ENCODE measurements at regions not wholly inside any gene's neighbourhood (a gene's known extent, or its start where the extent isn't known, plus 50 kb on each side); places are given as distances from the start of the nearest gene placed in this dataset.
"Not testable (repeated sequence)": the region's sequence is repeated elsewhere in the genome, so short reads cannot be mapped to it uniquely, and the experiment has no call there.

- no peak for DNase-seq
Measured at GRCh38 chr10:4249841-4250586, 465.0 kb upstream of the KLF6 start.

- DNase-seq, result no peak
Measured at GRCh38 chr10:4247379-4247778, 462.4 kb upstream of the KLF6 start.

- DNase-seq, result no peak
Measured at GRCh38 chr10:4246881-4247358, 461.9 kb upstream of the KLF6 start.

- DNase-seq, result no peak
Measured at GRCh38 chr10:4243651-4244050, 458.6 kb upstream of the KLF6 start.

GRCh38 chr10:4243169-4243568 lies 458.2 kb upstream of the KLF6 start:
- no peak for DNase-seq

GRCh38 chr10:4242561-4243035 lies 457.6 kb upstream of the KLF6 start:
- DNase-seq, result no peak

GRCh38 chr10:4241724-4242345 lies 456.8 kb upstream of the KLF6 start:
- DNase-seq, result no peak

- DNase-seq, result no peak
Measured at GRCh38 chr10:4240608-4241197, 455.7 kb upstream of the KLF6 start.

GRCh38 chr10:4239186-4239585 lies 454.2 kb upstream of the KLF6 start:
- DNase-seq, result no peak

- not testable (repeated sequence) for DNase-seq
Measured at GRCh38 chr10:4236905-4237304, 451.9 kb upstream of the KLF6 start.

- DNase-seq, result no peak
Measured at GRCh38 chr10:4234661-4235060, 449.7 kb upstream of the KLF6 start.

- no peak for DNase-seq
Measured at GRCh38 chr10:4231439-4231838, 446.4 kb upstream of the KLF6 start.

- DNase-seq, result no peak
Measured at GRCh38 chr10:4230036-4230435, 445.0 kb upstream of the KLF6 start.

- no peak for DNase-seq
Measured at GRCh38 chr10:4229106-4229505, 444.1 kb upstream of the KLF6 start.

- no peak for DNase-seq
Measured at GRCh38 chr10:4227586-4227985, 442.6 kb upstream of the KLF6 start.

GRCh38 chr10:4226941-4227540 lies 442.0 kb upstream of the KLF6 start:
- no peak for DNase-seq

- no peak for DNase-seq
Measured at GRCh38 chr10:4224178-4224577, 439.2 kb upstream of the KLF6 start.

- DNase-seq, result not testable (repeated sequence)
Measured at GRCh38 chr10:4221310-4221709, 436.3 kb upstream of the KLF6 start.

GRCh38 chr10:4219901-4220300 lies 434.9 kb upstream of the KLF6 start:
- DNase-seq, result no peak

- no peak for DNase-seq
Measured at GRCh38 chr10:4217653-4218052, 432.6 kb upstream of the KLF6 start.

GRCh38 chr10:4217187-4217586 lies 432.2 kb upstream of the KLF6 start:
- DNase-seq, result no peak

GRCh38 chr10:4216726-4217125 lies 431.7 kb upstream of the KLF6 start:
- no peak for DNase-seq

- no peak for DNase-seq
Measured at GRCh38 chr10:4215963-4216575, 431.1 kb upstream of the KLF6 start.
